ENCODE measurements at regions not wholly inside any gene's neighbourhood (a gene's known extent, or its start where the extent isn't known, plus 50 kb on each side); places are given as distances from the start of the nearest gene placed in this dataset.
"Not testable (repeated sequence)": the region's sequence is repeated elsewhere in the genome, so short reads cannot be mapped to it uniquely, and the experiment has no call there.

GRCh38 chrY:11214851-11215250 is 1486.2 kb upstream of the USP9Y start:
- TF ChIP-seq CTCF (IDR thresholded peaks at IDR 0.05 in 4 of 5, conservative IDR thresholded peaks at IDR 0.05 in 1 of 5); POLR2A (IDR thresholded peaks at IDR 0.05): not testable (repeated sequence)
